Ectodermal cell (in vitro differentiated cells): ENCODE measurements at regions not wholly inside any gene's neighbourhood (a gene's known extent, or its start where the extent isn't known, plus 50 kb on each side); places are given as distances from the start of the nearest gene placed in this dataset.

Experiments used
- H3K27ac ChIP-seq: 2 replicates; pipeline ENCODE4 v1.7.0; 2013; ENCODE audit warnings: mild to moderate bottlenecking, low read depth, low read length; ENCODE audit not compliant: insufficient read depth, poor library complexity, severe bottlenecking
- H3K27me3 ChIP-seq: 2 replicates; pipeline ENCODE4 v1.7.0; 2013; ENCODE audit warnings: mild to moderate bottlenecking, low read length; ENCODE audit not compliant: insufficient read depth, control insufficient read depth, poor library complexity, severe bottlenecking
- H3K36me3 ChIP-seq: one replicate; pipeline ENCODE4 v1.7.0; 2013; ENCODE audit warnings: low read length; ENCODE audit not compliant: control insufficient read depth, insufficient read depth
- H3K4me1 ChIP-seq: one replicate; pipeline ENCODE4 v1.7.0; 2013; ENCODE audit warnings: low read length; ENCODE audit not compliant: control insufficient read depth, insufficient read depth
- H3K4me3 ChIP-seq: 2 replicates; pipeline ENCODE4 v1.7.0; 2013; ENCODE audit warnings: low read depth, low read length, control low read depth; ENCODE audit not compliant: insufficient read depth
- H3K9me3 ChIP-seq: 2 replicates; pipeline ENCODE4 v1.7.0; 2013; ENCODE audit warnings: mild to moderate bottlenecking, low read length, moderate library complexity; ENCODE audit not compliant: control insufficient read depth
- WGBS, 2 experiments: methylation state at CpG; one replicate each; pipeline ENCODE4 v1.1.7; 2013; ENCODE audit warnings: missing lambda C conversion rate in 2 of 2; 5-methylcytosine and 5-hydroxymethylcytosine counted together

DNA sequence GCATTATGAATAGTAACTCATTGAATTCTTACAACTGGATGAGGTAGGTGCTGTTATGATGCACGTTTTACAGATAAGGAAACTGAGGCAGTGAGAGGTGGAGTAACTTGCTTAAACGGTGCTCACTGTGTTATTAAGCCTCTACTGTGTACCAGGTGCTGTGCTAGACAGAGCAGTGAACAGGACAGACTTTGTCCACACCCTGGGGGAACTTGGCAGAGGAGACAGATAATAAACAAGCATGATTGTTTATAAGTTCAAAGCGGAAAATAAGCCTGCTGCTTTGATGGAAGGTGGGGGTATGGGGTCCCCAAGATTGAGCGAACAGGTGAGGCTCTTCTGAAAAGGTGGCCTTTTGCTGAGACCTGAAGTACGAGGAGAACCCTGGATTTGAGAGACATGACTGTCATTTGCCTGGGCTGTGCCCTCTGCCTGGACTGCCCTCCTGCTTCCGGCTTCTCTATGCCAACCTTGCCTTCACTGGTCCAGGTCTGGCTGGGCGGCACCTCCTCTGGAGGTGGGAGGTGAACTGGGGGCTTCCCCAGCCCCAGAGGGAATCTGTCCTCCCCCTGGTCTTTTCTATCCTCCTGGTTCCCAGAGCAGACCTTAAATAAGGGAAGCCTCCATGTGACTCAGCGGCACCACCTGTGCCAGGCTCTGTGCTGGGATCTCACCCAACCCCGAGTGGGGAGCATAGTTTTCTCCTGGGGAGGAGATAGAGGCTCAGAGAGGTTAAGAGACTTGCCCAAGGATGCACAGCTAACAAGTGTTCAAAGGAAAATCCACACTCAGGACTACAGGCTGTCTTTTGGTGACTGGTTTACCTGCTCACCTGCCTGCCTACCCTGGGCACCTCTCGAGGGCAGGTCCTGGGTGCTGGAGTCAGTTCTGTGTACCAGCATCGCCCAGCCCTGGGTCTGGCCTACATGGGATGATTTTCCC, 59.1 kb downstream of the CEBPB start:
- no peaks in the 10 kb centered on the region for H3K27me3 ChIP-seq

DNA sequence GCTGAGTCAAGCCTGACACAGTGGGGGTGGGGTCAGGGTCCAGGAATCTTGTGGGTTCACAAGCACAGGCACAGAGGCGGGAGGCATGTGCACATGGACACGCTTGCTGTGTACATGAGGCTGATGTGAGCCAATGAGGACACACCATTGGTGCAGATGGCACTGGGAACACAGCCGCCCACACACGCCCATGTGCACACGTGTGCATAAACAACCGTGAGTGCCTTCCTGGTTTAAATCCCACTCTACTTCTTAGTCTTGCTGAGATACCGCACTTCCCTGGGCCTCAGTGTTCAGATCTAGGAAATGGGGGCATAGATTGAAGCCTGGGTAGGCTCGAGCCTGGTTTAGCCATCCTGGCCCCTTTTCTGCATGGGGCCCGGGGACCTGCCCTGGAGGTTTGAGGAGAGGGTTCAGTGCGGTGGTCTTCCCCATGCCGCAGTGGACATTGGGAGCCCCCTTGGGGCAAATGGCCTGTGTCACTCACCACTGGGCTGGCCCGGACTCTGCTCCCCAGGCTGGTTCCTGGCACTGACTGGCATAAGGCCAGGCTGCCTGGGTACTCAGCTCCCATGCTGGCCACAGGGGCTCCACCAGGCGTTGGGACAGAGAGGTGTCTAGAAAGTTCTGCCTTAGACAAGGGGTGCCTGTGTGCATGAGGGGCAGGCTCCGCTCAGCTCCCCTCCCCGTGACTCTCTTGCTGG, 60.2 kb downstream of the CEBPB start:
- no peak overlapping the region for H3K27ac ChIP-seq
- 90 to 92% methylated on average over 15 of the region's 15 CpGs for WGBS, 2 experiments
- no peaks in the 10 kb centered on the region for H3K27me3 ChIP-seq
- no peaks in the 10 kb centered on the region for H3K36me3 ChIP-seq
- no peaks in the 10 kb centered on the region for H3K9me3 ChIP-seq
- no peaks in the 10 kb centered on the region for H3K4me1 ChIP-seq
- H3K4me3 ChIP-seq, result no peak overlapping the region

More for the DNA sequence above, 59.1 kb downstream of the CEBPB start:
- Histone ChIP-seq H3K36me3 (no peaks in the 10 kb centered on the region), H3K27ac (no peak overlapping the region), H3K4me3 (no peak overlapping the region), H3K9me3 (no peaks in the 10 kb centered on the region), H3K4me1 (no peaks in the 10 kb centered on the region)
- 92 to 93% methylated on average over 11 of the region's 11 CpGs for WGBS, 2 experiments

DNA sequence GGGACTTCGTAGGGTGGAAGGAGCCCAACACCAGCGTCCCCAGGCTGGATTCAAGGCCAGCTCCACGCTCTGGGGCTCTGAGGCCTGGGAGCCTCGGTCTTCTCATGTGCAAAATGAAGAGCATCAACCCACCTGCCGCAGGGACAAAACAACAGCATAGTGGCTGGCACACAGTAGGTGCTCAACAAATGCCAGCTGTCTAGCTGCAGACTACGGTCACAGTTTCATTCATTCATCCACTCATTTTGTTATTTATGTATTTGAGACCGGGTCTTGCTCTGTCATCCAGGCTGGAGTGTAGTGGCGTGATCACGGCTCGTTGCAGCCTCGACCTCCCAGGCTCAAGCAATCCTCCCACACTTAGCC, 60.7 kb downstream of the CEBPB start:
- H3K4me1 ChIP-seq, result no peaks in the 10 kb centered on the region

GRCh38 chr20:50251992-50252511, 61.4 kb downstream of the CEBPB start:
- Histone ChIP-seq H3K9me3 (no peaks in the 10 kb centered on the region), H3K36me3 (no peaks in the 10 kb centered on the region), H3K27me3 (no peaks in the 10 kb centered on the region), H3K27ac (no peak overlapping the region), H3K4me1 (no peaks in the 10 kb centered on the region), H3K4me3 (no peak overlapping the region)
- 88% methylated on average over 7 of the region's 7 CpGs for WGBS, 2 experiments

More for the DNA sequence above, 60.7 kb downstream of the CEBPB start:
- Histone ChIP-seq H3K4me3 (no peak overlapping the region), H3K36me3 (no peaks in the 10 kb centered on the region), H3K9me3 (no peaks in the 10 kb centered on the region), H3K27me3 (no peaks in the 10 kb centered on the region), H3K27ac (no peak overlapping the region)
- WGBS, 2 experiments, result 90 to 93% methylated on average over 11 of the region's 11 CpGs

DNA sequence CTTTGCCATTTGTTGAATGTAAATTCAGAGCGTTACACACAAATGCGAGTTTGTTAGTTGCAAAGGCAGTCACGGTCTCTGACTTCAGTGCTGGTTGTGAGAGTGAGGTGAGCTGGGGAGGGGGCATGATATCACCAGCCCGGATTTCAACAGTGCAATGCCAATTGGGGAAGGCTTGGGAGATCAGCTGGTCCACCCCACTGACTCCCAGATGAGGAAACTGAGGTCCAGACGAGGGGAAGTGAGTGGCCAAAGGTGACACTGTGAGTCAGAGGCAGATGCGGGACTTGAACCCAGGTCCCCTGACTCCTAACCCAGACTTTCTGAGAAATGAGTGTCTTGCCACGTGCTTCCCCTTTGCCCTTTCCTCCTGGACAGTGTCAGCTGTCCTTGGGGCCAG, 62.1 kb downstream of the CEBPB start:
- no peaks in the 10 kb centered on the region for H3K9me3 ChIP-seq
- no peak overlapping the region for H3K4me3 ChIP-seq
- no peak overlapping the region for H3K27ac ChIP-seq
- no peaks in the 10 kb centered on the region for H3K27me3 ChIP-seq
- no peaks in the 10 kb centered on the region for H3K4me1 ChIP-seq
- no peaks in the 10 kb centered on the region for H3K36me3 ChIP-seq
- 84 to 90% methylated on average over 7 of the region's 7 CpGs for WGBS, 2 experiments

GRCh38 chr20:50253101-50253500, 62.5 kb downstream of the CEBPB start:
- H3K4me3 ChIP-seq, result no peak overlapping the region
- no peaks in the 10 kb centered on the region for H3K36me3 ChIP-seq
- no peaks in the 10 kb centered on the region for H3K9me3 ChIP-seq
- no peaks in the 10 kb centered on the region for H3K27me3 ChIP-seq
- 92% methylated on average over 10 of the region's 10 CpGs for WGBS, 2 experiments
- H3K27ac ChIP-seq, result no peak overlapping the region
- no peaks in the 10 kb centered on the region for H3K4me1 ChIP-seq

DNA sequence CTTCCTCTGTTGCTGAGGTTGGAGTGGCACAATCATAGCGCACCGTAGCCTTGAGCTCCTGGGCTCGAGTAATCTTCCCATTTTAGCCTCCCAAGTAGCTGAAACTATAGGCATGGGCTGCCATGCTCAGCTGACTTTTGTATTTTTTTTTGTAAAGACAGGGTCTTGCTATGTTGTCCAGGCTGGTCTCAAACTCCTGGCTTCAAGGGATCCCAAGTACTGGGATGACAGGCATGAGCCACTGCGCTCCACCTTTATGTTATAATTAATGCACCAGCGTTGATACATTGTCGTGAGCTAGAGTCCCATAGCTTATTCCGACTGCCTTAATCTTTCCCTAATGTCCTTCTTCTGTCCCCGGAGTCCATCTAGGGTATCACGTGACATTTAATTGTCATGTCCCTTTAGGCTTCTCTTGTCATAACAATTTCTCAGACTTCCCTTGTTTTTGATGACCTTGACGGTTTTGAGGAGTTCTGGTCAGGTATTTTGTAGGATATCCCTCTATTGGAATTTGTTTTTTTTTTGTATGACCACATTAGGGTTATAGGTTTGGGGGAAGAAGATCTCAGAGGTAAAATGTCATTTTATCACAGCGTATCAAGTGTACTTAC, 63.9 kb downstream of the CEBPB start:
- no peak overlapping the region for H3K4me3 ChIP-seq

DNA sequence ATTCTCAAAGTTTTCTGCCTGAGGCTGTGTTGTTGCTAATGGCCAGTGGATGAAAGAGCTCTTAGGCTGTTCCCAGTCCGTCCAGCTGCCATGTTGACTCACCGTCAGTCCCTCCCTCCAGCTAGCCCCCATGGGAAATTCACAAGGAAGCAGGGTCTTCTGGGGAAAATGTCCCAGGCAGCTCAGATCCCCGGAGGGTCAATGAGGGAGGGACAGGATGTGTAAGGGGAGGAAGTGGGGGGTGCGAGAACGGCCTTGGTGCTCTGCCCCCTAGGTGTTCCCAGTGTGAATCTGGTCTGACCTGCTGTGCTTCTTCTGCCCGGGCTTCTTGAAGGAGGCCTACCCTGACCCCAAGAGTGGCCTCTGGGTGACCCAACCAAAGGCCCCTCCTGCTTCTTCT, 65.9 kb downstream of the CEBPB start:
- Histone ChIP-seq H3K27ac (no peak overlapping the region), H3K27me3 (no peaks in the 10 kb centered on the region), H3K4me1 (no peaks in the 10 kb centered on the region), H3K4me3 (no peak overlapping the region), H3K36me3 (no peaks in the 10 kb centered on the region), H3K9me3 (no peaks in the 10 kb centered on the region)
- 74 to 82% methylated on average over 6 of the region's 6 CpGs for WGBS, 2 experiments

More for the DNA sequence above, 63.9 kb downstream of the CEBPB start:
- no peaks in the 10 kb centered on the region for H3K4me1 ChIP-seq
- H3K36me3 ChIP-seq, result no peaks in the 10 kb centered on the region
- H3K27me3 ChIP-seq, result no peaks in the 10 kb centered on the region
- H3K9me3 ChIP-seq, result no peaks in the 10 kb centered on the region
- 92 to 94% methylated on average over 11 of the region's 11 CpGs for WGBS, 2 experiments
- H3K27ac ChIP-seq, result no peak overlapping the region

DNA sequence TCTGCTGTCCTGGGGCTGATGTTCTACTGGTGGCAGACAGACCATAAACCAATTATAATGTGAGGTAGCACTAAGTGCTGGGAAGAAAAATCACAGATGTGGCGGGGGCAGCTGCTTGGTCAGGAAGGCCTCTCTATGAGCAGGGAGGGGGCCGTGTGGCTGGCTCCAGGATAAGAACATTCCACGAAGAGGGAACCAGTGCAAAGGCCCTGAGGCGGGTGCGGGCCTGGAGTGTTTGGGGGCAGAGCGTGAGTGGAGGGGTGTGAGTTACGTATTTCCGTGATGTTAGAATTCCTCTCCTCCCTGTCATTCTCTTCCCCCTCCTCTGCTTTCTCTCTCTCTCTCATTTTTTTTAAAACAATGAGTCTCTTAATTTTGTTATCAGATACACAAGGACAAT, 67.2 kb downstream of the CEBPB start:
- 94 to 96% methylated on average over 6 to 7 of the region's 8 CpGs for WGBS, 2 experiments
- Histone ChIP-seq H3K27ac (no peak overlapping the region), H3K9me3 (no peaks in the 10 kb centered on the region), H3K4me3 (no peak overlapping the region), H3K4me1 (no peaks in the 10 kb centered on the region), H3K27me3 (no peaks in the 10 kb centered on the region), H3K36me3 (no peaks in the 10 kb centered on the region)
